ENCODE measurements at regions not wholly inside any gene's neighbourhood (a gene's known extent, or its start where the extent isn't known, plus 50 kb on each side); places are given as distances from the start of the nearest gene placed in this dataset.
"Not testable (repeated sequence)": the region's sequence is repeated elsewhere in the genome, so short reads cannot be mapped to it uniquely, and the experiment has no call there.

- Histone ChIP-seq H3K4me3 (ENCODE audit: low read length in 3 of 3) (no peak overlapping the region), H3K9ac (ENCODE audit: low read depth in 1 of 3, low read length in 3 of 3) (no peak overlapping the region), H3K27me3 (ENCODE audit: control insufficient read depth in 3 of 3, insufficient read depth in 3 of 3, low read length in 3 of 3) (no peaks in the 10 kb centered on the region), H3K9me3 (ENCODE audit: control insufficient read depth in 3 of 3, low read length in 3 of 3) (no peaks in the 10 kb centered on the region), H3K36me3 (ENCODE audit: control insufficient read depth in 3 of 3, insufficient read depth in 3 of 3, low read length in 3 of 3) (no peaks in the 10 kb centered on the region), H3K27ac (ENCODE audit: low read depth, low read length) (peak overlapping the region; percentile 34), H3K4me1 (ENCODE audit: control insufficient read depth in 3 of 3, insufficient read depth in 3 of 3, low read length in 3 of 3) (peaks cover 13 to 17% (median 15%) of the 10 kb centered on the region in 3 donors)
Observed at GRCh38 chr7:46603296-46603752, 682.3 kb upstream of the IGFBP3 start.

- H3K4me1 ChIP-seq (ENCODE audit: control insufficient read depth in 3 of 3, insufficient read depth in 3 of 3, low read length in 3 of 3), result peaks cover 13 to 17% (median 15%) of the 10 kb centered on the region in 3 donors
- H3K27ac ChIP-seq (ENCODE audit: low read depth, low read length), result no peak overlapping the region
- H3K9ac ChIP-seq (ENCODE audit: low read depth in 1 of 3, low read length in 3 of 3), result no peak overlapping the region
- no peaks in the 10 kb centered on the region for H3K27me3 ChIP-seq (ENCODE audit: control insufficient read depth in 3 of 3, insufficient read depth in 3 of 3, low read length in 3 of 3)
- H3K36me3 ChIP-seq (ENCODE audit: control insufficient read depth in 3 of 3, insufficient read depth in 3 of 3, low read length in 3 of 3), result no peaks in the 10 kb centered on the region
- H3K4me3 ChIP-seq (ENCODE audit: low read length in 3 of 3), result no peak overlapping the region
- H3K9me3 ChIP-seq (ENCODE audit: control insufficient read depth in 3 of 3, low read length in 3 of 3), result no peaks in the 10 kb centered on the region
Observed at GRCh38 chr7:46600340-46600739, 679.3 kb upstream of the IGFBP3 start.

- H3K27ac ChIP-seq (ENCODE audit: low read depth, low read length); H3K9me3 ChIP-seq (ENCODE audit: control insufficient read depth in 3 of 3, low read length in 3 of 3); H3K4me3 ChIP-seq (ENCODE audit: low read length in 3 of 3); H3K36me3 ChIP-seq (ENCODE audit: control insufficient read depth in 3 of 3, insufficient read depth in 3 of 3, low read length in 3 of 3); H3K27me3 ChIP-seq (ENCODE audit: control insufficient read depth in 3 of 3, insufficient read depth in 3 of 3, low read length in 3 of 3); H3K4me1 ChIP-seq (ENCODE audit: control insufficient read depth in 3 of 3, insufficient read depth in 3 of 3, low read length in 3 of 3); H3K9ac ChIP-seq (ENCODE audit: low read depth in 1 of 3, low read length in 3 of 3): not testable (repeated sequence)
Observed at GRCh38 chr7:46594831-46595230, 673.8 kb upstream of the IGFBP3 start.

GRCh38 chr7:46590918-46591905, 670.1 kb upstream of the IGFBP3 start:
- H3K9me3 ChIP-seq (ENCODE audit: control insufficient read depth in 3 of 3, low read length in 3 of 3); H3K4me3 ChIP-seq (ENCODE audit: low read length in 3 of 3); H3K9ac ChIP-seq (ENCODE audit: low read depth in 1 of 3, low read length in 3 of 3); H3K36me3 ChIP-seq (ENCODE audit: control insufficient read depth in 3 of 3, insufficient read depth in 3 of 3, low read length in 3 of 3); H3K4me1 ChIP-seq (ENCODE audit: control insufficient read depth in 3 of 3, insufficient read depth in 3 of 3, low read length in 3 of 3); H3K27ac ChIP-seq (ENCODE audit: low read depth, low read length); H3K27me3 ChIP-seq (ENCODE audit: control insufficient read depth in 3 of 3, insufficient read depth in 3 of 3, low read length in 3 of 3): not testable (repeated sequence)

- H3K27me3 ChIP-seq (ENCODE audit: control insufficient read depth in 3 of 3, insufficient read depth in 3 of 3, low read length in 3 of 3), result peaks cover 0 to 2% (median 0%) of the 10 kb centered on the region in 3 donors
- no peak overlapping the region for H3K4me3 ChIP-seq (ENCODE audit: low read length in 3 of 3)
- H3K4me1 ChIP-seq (ENCODE audit: control insufficient read depth in 3 of 3, insufficient read depth in 3 of 3, low read length in 3 of 3), result no peaks in the 10 kb centered on the region
- no peaks in the 10 kb centered on the region for H3K36me3 ChIP-seq (ENCODE audit: control insufficient read depth in 3 of 3, insufficient read depth in 3 of 3, low read length in 3 of 3)
- H3K9ac ChIP-seq (ENCODE audit: low read depth in 1 of 3, low read length in 3 of 3), result no peak overlapping the region
- no peaks in the 10 kb centered on the region for H3K9me3 ChIP-seq (ENCODE audit: control insufficient read depth in 3 of 3, low read length in 3 of 3)
- no peak overlapping the region for H3K27ac ChIP-seq (ENCODE audit: low read depth, low read length)
Observed at GRCh38 chr7:46589286-46589685, 668.2 kb upstream of the IGFBP3 start.

GRCh38 chr7:46586406-46586805, 665.3 kb upstream of the IGFBP3 start:
- H3K4me3 ChIP-seq (ENCODE audit: low read length in 3 of 3), result no peak overlapping the region
- no peaks in the 10 kb centered on the region for H3K9me3 ChIP-seq (ENCODE audit: control insufficient read depth in 3 of 3, low read length in 3 of 3)
- no peak overlapping the region for H3K27ac ChIP-seq (ENCODE audit: low read depth, low read length)
- no peaks in the 10 kb centered on the region for H3K36me3 ChIP-seq (ENCODE audit: control insufficient read depth in 3 of 3, insufficient read depth in 3 of 3, low read length in 3 of 3)
- no peak overlapping the region for H3K9ac ChIP-seq (ENCODE audit: low read depth in 1 of 3, low read length in 3 of 3)
- peaks cover 0 to 2% (median 0%) of the 10 kb centered on the region in 3 donors for H3K27me3 ChIP-seq (ENCODE audit: control insufficient read depth in 3 of 3, insufficient read depth in 3 of 3, low read length in 3 of 3)
- H3K4me1 ChIP-seq (ENCODE audit: control insufficient read depth in 3 of 3, insufficient read depth in 3 of 3, low read length in 3 of 3), result no peaks in the 10 kb centered on the region

- H3K27me3 ChIP-seq (ENCODE audit: control insufficient read depth in 3 of 3, insufficient read depth in 3 of 3, low read length in 3 of 3), result no peaks in the 10 kb centered on the region
- H3K9me3 ChIP-seq (ENCODE audit: control insufficient read depth in 3 of 3, low read length in 3 of 3), result no peaks in the 10 kb centered on the region
- no peak overlapping the region for H3K4me3 ChIP-seq (ENCODE audit: low read length in 3 of 3)
- H3K36me3 ChIP-seq (ENCODE audit: control insufficient read depth in 3 of 3, insufficient read depth in 3 of 3, low read length in 3 of 3), result no peaks in the 10 kb centered on the region
- no peak overlapping the region for H3K27ac ChIP-seq (ENCODE audit: low read depth, low read length)
- no peaks in the 10 kb centered on the region for H3K4me1 ChIP-seq (ENCODE audit: control insufficient read depth in 3 of 3, insufficient read depth in 3 of 3, low read length in 3 of 3)
- no peak overlapping the region for H3K9ac ChIP-seq (ENCODE audit: low read depth in 1 of 3, low read length in 3 of 3)
Observed at GRCh38 chr7:46583656-46584055, 662.6 kb upstream of the IGFBP3 start.

GRCh38 chr7:46581268-46581667, 660.2 kb upstream of the IGFBP3 start:
- no peak overlapping the region for H3K9ac ChIP-seq (ENCODE audit: low read depth in 1 of 3, low read length in 3 of 3)
- H3K27me3 ChIP-seq (ENCODE audit: control insufficient read depth in 3 of 3, insufficient read depth in 3 of 3, low read length in 3 of 3), result no peaks in the 10 kb centered on the region
- no peaks in the 10 kb centered on the region for H3K9me3 ChIP-seq (ENCODE audit: control insufficient read depth in 3 of 3, low read length in 3 of 3)
- H3K36me3 ChIP-seq (ENCODE audit: control insufficient read depth in 3 of 3, insufficient read depth in 3 of 3, low read length in 3 of 3), result no peaks in the 10 kb centered on the region
- no peak overlapping the region for H3K4me3 ChIP-seq (ENCODE audit: low read length in 3 of 3)
- no peaks in the 10 kb centered on the region for H3K4me1 ChIP-seq (ENCODE audit: control insufficient read depth in 3 of 3, insufficient read depth in 3 of 3, low read length in 3 of 3)
- no peak overlapping the region for H3K27ac ChIP-seq (ENCODE audit: low read depth, low read length)

- Histone ChIP-seq H3K27ac (ENCODE audit: low read depth, low read length) (no peak overlapping the region), H3K4me3 (ENCODE audit: low read length in 3 of 3) (no peak overlapping the region), H3K4me1 (ENCODE audit: control insufficient read depth in 3 of 3, insufficient read depth in 3 of 3, low read length in 3 of 3) (no peaks in the 10 kb centered on the region), H3K9ac (ENCODE audit: low read depth in 1 of 3, low read length in 3 of 3) (no peak overlapping the region), H3K27me3 (ENCODE audit: control insufficient read depth in 3 of 3, insufficient read depth in 3 of 3, low read length in 3 of 3) (no peaks in the 10 kb centered on the region), H3K36me3 (ENCODE audit: control insufficient read depth in 3 of 3, insufficient read depth in 3 of 3, low read length in 3 of 3) (no peaks in the 10 kb centered on the region), H3K9me3 (ENCODE audit: control insufficient read depth in 3 of 3, low read length in 3 of 3) (no peaks in the 10 kb centered on the region)
Observed at GRCh38 chr7:46580766-46581165, 659.7 kb upstream of the IGFBP3 start.

- no peaks in the 10 kb centered on the region for H3K9me3 ChIP-seq (ENCODE audit: control insufficient read depth in 3 of 3, low read length in 3 of 3)
- no peaks in the 10 kb centered on the region for H3K36me3 ChIP-seq (ENCODE audit: control insufficient read depth in 3 of 3, insufficient read depth in 3 of 3, low read length in 3 of 3)
- H3K27ac ChIP-seq (ENCODE audit: low read depth, low read length), result no peak overlapping the region
- H3K9ac ChIP-seq (ENCODE audit: low read depth in 1 of 3, low read length in 3 of 3), result no peak overlapping the region
- H3K4me3 ChIP-seq (ENCODE audit: low read length in 3 of 3), result no peak overlapping the region
- no peaks in the 10 kb centered on the region for H3K4me1 ChIP-seq (ENCODE audit: control insufficient read depth in 3 of 3, insufficient read depth in 3 of 3, low read length in 3 of 3)
- no peaks in the 10 kb centered on the region for H3K27me3 ChIP-seq (ENCODE audit: control insufficient read depth in 3 of 3, insufficient read depth in 3 of 3, low read length in 3 of 3)
Observed at GRCh38 chr7:46577394-46577793, 656.3 kb upstream of the IGFBP3 start.

All from skeletal muscle tissue (tissue), 3 donors.